NCI-H2227 (cell line): ENCODE measurements at regions not wholly inside any gene's neighbourhood (a gene's known extent, or its start where the extent isn't known, plus 50 kb on each side); places are given as distances from the start of the nearest gene placed in this dataset.

Experiments
- DNase-seq: peaks from one replicate; lab custom pipeline; 2025; ENCODE audit not compliant: unreplicated experiment; lab: John Stamatoyannopoulos, UW

DNA sequence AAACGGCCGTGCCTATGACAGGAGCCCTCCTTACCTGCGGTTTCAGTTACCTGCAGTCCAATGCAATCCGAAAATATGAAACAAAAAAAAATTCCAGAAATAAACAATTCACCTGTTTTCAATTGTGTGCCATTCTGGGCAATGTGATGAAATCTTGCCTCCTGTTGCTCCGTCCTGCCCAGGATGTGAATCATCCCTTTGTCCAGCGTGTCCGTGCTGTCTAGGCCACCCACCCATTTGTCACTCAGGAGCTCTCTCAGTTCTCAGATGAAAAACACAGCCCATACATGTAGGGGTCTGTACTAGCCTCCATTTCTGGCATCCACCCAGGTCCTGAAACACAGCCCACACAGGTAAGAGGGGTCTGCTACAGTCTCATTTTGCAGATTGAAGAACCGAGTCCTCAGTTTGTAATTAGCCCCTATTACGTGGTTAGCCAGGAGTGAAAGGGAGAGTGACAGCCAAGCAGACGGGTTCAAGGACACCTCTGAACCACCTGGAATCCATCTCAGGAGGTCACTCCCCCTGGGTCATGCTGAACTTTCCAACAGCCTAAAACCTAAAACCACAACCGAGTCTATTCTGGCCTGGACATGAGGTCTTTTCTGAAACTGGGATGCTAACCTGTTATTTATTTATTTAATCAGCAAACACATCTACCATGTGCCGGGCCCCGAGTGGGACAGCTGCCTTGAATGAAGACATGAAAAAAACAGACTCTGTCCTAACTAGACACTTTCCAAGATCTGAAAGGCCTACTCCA, 317.2 kb downstream of the SHANK2 start:
- DNase-seq = no peak

DNA sequence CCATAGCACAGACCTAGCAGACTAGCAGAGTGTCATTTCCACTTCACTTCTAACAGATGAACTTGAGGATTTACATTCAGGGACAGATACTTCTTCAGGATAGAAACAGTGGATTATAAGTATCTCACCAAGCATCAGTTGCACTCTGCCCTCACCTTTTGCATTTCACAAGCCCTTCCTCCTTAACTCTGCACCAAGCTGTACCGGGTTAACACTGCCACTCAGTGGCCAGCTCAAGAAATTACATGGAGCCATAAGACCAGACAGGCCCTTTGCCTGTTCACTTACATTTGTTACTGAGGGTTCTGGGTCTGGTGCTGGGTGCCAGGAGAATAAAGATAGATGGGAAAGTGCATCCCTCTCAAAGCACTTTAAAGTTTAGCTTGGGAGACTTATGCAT, 309.8 kb downstream of the SHANK2 start:
- DNase-seq = peak; percentile 5

DNA sequence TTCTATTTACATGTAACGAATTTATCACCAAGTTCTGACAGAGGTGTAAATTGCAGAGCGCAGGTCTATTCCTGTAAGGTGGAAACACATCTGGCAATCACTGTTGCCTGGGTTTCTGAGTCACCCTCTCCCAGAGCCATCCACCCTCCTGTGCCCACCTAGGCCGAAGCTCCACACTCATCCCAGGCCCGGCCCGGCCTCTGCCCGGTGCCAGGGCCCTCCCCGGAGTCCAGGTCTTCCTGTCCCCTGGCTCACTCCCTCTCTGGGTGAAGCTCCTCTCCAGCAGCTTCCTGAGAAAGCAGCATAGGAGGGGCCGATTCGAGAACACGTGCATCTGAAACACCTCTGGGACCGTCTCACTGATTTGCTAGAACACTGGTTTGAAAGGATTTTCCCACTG, 308.2 kb downstream of the SHANK2 start:
- no peak for DNase-seq

DNA sequence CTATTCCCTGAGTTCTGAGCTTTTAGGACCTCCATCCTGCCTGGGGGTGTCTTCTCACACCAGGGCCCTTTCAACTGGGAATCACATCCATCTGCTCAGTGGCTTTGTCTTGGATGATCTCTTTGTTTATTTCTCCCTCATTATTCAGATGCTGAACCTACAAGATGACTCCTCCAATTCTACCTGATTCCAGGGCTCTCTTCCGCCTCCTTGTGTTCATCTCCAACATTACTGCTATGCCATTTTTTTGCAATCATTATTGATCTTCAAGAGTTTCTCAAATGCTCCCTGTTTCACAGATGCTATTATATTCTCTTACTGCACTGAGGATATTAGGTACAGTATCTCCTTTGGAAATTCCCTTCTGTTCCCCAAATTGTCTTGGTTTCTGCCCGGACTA, 307.7 kb downstream of the SHANK2 start:
- no peak for DNase-seq

DNA sequence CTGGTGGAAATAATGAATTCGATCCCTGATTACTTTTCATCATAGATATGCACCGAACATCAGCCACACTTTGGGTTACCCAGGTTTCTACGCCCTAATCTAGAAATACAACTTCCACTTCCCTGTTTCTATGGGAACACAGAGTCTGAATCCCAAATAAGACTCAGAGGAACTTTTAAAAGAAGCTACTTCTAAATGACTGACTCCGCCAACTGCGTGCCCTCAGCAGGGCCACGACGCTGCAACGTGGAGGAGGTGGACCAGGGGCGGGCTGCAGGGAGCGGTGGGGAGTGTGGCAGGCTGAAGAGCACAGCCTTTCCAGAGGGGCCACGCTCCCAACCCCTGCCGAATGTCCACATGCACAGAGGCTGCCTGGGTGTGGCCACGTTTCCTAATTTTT, 304.0 kb downstream of the SHANK2 start:
- DNase-seq = no peak

DNA sequence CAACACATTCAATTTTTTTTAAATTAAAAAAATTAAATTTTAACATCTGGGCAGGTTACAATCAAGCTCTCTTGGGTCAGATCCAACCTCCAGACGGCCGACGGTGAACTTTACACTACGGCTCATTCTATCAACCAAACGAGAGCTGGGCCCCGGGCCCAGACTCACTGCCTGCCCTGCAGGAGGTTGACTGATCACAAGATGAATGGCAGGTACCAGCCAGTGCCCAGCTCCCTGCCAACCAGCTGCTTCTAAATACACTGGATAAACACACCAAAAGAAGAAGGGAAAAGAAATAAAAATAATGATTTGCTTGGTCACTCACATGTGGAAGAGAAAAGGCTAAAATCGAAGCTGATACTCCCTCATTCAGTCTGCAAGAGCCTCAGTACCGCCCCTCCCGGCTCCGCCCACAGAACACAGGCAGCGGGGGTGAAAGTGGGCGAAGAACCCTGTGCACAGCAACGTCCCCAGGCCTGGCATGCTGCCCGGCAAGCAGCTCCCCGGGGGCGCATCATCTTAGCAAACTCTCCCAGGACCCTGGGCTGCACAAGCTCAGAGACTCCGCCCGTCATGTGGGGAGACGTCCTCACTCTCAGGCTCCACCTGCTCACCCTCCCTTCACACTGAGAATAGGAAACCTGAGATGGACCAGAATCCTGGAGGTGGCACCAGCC, 303.4 kb downstream of the SHANK2 start:
- peak; percentile 24 for DNase-seq

DNA sequence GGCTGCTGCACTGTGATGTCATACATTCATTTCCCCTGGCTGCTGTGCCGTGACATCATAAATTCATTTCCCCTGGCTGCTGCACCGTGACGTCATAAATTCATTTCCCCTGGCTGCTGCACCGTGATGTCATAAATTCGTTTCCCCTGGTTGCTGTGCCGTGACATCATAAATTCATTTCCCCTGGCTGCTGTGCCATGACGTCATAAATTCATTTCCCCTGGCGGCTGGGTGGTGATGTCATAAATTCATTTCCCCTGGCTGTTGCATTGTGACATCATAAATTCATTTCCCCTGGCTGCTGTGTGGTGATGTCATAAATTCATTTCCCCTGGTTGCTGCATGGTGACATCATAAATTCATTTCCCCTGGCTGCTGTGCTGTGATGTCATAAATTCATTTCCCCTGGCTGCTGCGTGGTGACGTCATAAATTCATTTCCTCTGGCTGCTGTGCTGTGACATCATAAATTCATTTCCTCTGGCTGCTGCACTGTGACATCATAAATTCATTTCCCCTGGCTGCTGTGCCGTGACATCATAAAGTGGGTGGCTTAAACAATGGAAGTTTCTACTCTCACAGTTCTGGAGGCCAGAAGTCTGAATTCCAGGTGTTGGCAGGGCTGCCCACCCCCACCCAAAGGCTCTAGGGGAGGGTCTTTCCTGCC, 301.1 kb downstream of the SHANK2 start:
- no peak for DNase-seq

DNA sequence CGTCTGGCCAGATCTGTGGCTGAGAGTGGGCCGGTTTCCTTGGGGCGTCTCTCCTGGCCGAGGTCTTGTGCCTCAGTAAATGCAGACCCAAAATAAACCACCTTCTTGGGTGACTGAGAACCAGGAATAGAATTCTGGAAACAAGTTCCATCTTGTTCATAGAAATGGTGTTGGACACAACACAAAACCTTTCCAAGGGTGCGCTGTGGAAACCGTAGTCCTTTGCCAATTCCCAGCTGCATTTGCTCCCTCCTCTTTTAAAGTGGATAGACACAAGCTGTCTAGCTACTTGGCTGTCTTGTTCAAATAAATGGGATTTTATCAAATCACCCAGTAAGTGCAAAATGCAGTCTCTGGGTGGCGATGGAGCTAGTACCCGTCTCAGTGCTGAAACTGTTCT, 300.2 kb downstream of the SHANK2 start:
- DNase-seq = no peak

DNA sequence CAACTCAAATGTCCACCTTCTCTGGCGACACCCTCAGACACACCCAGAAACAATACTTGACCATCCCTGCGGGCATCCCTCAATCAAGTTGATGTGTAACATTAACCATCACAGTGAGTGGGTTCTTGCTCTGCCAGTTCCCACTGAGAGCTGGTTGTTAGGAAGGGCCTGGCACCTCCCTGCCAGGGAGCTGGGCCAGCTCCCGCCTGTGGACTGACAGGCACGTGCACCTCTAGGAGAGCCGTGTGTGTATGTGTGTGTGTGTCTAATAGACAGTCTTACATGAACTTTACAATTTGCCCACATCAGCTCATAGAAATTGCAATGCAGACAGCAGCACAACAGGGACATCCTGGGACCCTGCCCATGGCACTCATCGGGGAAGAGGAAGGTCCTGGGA, 298.7 kb downstream of the SHANK2 start:
- DNase-seq = no peak

DNA sequence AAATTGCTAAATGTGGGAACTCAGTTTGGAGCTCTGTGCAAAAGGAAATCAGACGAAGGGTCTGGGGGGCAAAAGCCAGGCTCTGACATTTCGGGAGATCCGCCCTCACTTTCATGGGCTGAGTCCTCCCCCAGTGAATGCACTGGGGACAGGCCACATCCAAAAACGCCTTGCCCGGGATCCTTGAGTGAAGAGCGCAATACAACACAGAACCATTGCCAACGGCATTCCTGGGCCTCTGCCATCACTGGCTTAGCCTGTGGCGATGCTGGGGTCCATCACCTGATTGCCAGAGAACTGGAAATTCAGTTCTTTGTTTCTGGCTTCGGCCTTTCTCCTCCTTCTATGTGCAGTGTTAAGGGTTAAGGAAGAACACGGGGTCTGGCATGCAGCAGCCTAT, 297.9 kb downstream of the SHANK2 start:
- DNase-seq = no peak
